GM12891 (cell line): ENCODE measurements at regions not wholly inside any gene's neighbourhood (a gene's known extent, or its start where the extent isn't known, plus 50 kb on each side); places are given as distances from the start of the nearest gene placed in this dataset.

Source experiments
- POLR2A ChIP-seq: IDR thresholded peaks from 2 replicates; pipeline ENCODE4 v1.6.1; 2011; ENCODE audit warnings: low read depth, low read length, control low read depth
- POLR2AphosphoS5 ChIP-seq: IDR thresholded peaks from 2 replicates; pipeline ENCODE4 v1.6.1; 2011; ENCODE audit warnings: low read depth, low read length, control low read depth
- SPI1 ChIP-seq: IDR thresholded peaks from 2 replicates; pipeline ENCODE4 v1.6.1; 2011; ENCODE audit warnings: low read depth, low read length, control low read depth

GRCh38 chr16:73171380-73171779 lies 123.5 kb upstream of the ZFHX3 start:
- no peak for TF ChIP-seq POLR2AphosphoS5
- TF ChIP-seq POLR2A, result no peak
- no peak for TF ChIP-seq SPI1
